Effector memory CD8-positive, alpha-beta T cell (primary cell): ENCODE measurements at regions not wholly inside any gene's neighbourhood (a gene's known extent, or its start where the extent isn't known, plus 50 kb on each side); places are given as distances from the start of the nearest gene placed in this dataset.

Experiments
- ATAC-seq: fragments of 150-1000 bp; cut with Tn5 transposase; replicated peaks from 2 replicates; pipeline ENCODE4 v1.10.0; 2021; ENCODE audit warnings: mild to moderate bottlenecking, moderate library complexity
- DNase-seq, 3 experiments: peaks; one replicate each; pipeline ENCODE4 v3.0.0; 2021
- H3K27ac Mint-ChIP-seq, 2 donors: one replicate each; pipeline ENCODE4 v1.8.0; 2022; ENCODE audit warnings: mild to moderate bottlenecking in 2 of 2, mixed read lengths in 2 of 2, moderate library complexity in 2 of 2
- H3K27me3 Mint-ChIP-seq, 2 donors: one replicate each; pipeline ENCODE4 v1.8.0; 2022; ENCODE audit warnings: mixed read lengths in 2 of 2
- H3K36me3 Mint-ChIP-seq: one replicate; pipeline ENCODE4 v1.8.0; 2022; ENCODE audit warnings: mild to moderate bottlenecking, moderate library complexity, mixed read lengths; ENCODE audit not compliant: insufficient read depth
- H3K4me1 Mint-ChIP-seq, 2 donors: one replicate each; pipeline ENCODE4 v1.8.0; 2022; ENCODE audit warnings: low read depth in 2 of 2, mixed read lengths in 2 of 2
- H3K4me3 Mint-ChIP-seq, 2 donors: one replicate each; pipeline ENCODE4 v1.8.0; 2022; ENCODE audit warnings: mild to moderate bottlenecking in 2 of 2, mixed read lengths in 2 of 2, moderate library complexity in 2 of 2
- H3K9me3 Mint-ChIP-seq, 2 donors: one replicate each; pipeline ENCODE4 v1.8.0; 2022; ENCODE audit warnings: mixed read lengths in 2 of 2

DNA sequence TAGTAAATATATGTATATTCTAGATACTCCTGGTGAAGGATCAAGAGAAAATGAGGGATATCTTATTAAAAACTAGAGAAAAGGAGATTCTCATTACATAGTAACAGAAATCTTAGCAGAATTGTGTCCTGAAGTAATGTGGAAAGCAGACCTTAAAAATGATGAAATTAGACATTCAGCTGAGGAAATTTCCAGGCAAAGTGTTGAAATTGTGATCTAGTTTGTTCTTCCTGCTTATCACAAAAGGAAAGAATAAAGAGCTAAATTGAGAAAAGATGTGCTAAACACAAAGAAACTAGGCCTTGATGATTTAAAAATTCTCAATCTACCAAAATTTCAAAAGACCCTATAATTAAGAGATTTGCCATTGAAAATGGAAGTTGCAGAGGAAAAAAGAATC lies 362.6 kb upstream of the PLSCR5 start:
- peaks cover 3 to 8% of the 10 kb centered on the region in 2 donors for H3K9me3 Mint-ChIP-seq
- H3K27me3 Mint-ChIP-seq = no peaks in the 10 kb centered on the region
- DNase-seq (no peak), ATAC-seq (no peak)
- H3K4me1 Mint-ChIP-seq = no peaks in the 10 kb centered on the region
- H3K36me3 Mint-ChIP-seq = no peaks in the 10 kb centered on the region
- no peak overlapping the region for H3K4me3 Mint-ChIP-seq
- no peak overlapping the region for H3K27ac Mint-ChIP-seq

GRCh38 chr3:146966124-146966523 lies 361.0 kb upstream of the PLSCR5 start:
- H3K36me3 Mint-ChIP-seq = no peaks in the 10 kb centered on the region
- ATAC-seq (no peak), DNase-seq (no peak)
- H3K27ac Mint-ChIP-seq = no peak overlapping the region
- peaks cover 3 to 8% of the 10 kb centered on the region in 2 donors for H3K9me3 Mint-ChIP-seq
- H3K4me1 Mint-ChIP-seq = no peaks in the 10 kb centered on the region
- H3K27me3 Mint-ChIP-seq = no peaks in the 10 kb centered on the region
- H3K4me3 Mint-ChIP-seq = no peak overlapping the region

DNA sequence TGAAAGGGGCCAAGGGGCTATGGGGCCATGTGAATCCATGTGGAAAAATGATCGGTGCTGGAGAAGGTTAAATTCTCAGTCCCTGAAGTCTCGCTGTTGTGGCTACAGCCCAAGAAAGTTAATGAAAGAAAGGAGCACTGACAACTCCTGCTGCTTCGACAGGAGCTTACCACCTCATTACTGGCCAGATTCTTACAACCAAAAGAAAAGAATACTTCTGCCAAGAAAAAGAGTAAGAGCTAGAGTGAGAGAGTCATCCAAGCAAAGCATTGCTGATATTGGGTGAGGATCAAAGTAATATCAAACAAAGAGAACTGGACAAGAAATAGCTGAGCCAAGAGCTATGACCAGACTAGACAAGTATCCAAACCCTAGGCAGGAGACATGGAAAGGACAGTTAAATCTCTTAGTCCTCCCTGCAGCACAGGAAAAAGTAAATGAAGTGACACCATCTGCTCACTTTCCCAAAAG lies 348.4 kb upstream of the PLSCR5 start:
- Mint-ChIP-seq H3K27me3 (no peaks in the 10 kb centered on the region), H3K36me3 (no peaks in the 10 kb centered on the region), H3K4me3 (no peak overlapping the region), H3K27ac (no peak overlapping the region), H3K9me3 (no peaks in the 10 kb centered on the region), H3K4me1 (no peaks in the 10 kb centered on the region)
- no peak for ATAC-seq
- no peak for DNase-seq

- Mint-ChIP-seq H3K27ac (no peak overlapping the region), H3K36me3 (no peaks in the 10 kb centered on the region), H3K4me1 (no peaks in the 10 kb centered on the region), H3K4me3 (no peak overlapping the region), H3K9me3 (peaks cover 0 to 2% of the 10 kb centered on the region in 2 donors), H3K27me3 (no peaks in the 10 kb centered on the region)
- DNase-seq = no peak
- ATAC-seq = no peak
These were observed 343.8 kb upstream of the PLSCR5 start for GRCh38 chr3:146948985-146949384.

DNA sequence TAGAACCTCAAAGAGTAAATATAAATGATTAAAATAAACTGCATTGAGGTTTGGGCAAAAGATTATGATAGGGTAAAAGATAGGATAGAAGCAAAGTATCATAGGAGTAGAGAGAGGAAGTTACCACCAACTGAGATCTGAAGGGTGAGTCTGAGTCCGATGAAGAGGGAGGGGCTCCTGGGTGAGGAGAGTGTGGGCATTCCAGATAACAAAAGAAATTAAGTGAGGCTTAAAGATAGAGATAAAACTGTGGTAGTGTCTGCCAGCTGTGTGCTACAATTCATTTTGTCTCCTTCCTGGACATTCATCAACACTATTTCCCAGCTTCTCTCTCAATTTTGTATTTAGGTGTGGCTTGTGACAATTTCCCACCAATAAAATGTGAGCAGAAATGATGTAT lies 343.0 kb upstream of the PLSCR5 start:
- ATAC-seq = no peak
- Mint-ChIP-seq H3K36me3 (no peaks in the 10 kb centered on the region), H3K27ac (no peak overlapping the region), H3K27me3 (no peaks in the 10 kb centered on the region), H3K4me1 (no peaks in the 10 kb centered on the region), H3K4me3 (no peak overlapping the region), H3K9me3 (peaks cover 2 to 8% of the 10 kb centered on the region in 2 donors)
- no peak for DNase-seq

- DNase-seq (no peak), ATAC-seq (no peak)
- H3K4me3 Mint-ChIP-seq = no peak overlapping the region
- no peak overlapping the region for H3K27ac Mint-ChIP-seq
- H3K36me3 Mint-ChIP-seq = no peaks in the 10 kb centered on the region
- H3K9me3 Mint-ChIP-seq = peaks cover 9 to 17% of the 10 kb centered on the region in 2 donors
- no peaks in the 10 kb centered on the region for H3K27me3 Mint-ChIP-seq
- H3K4me1 Mint-ChIP-seq = no peaks in the 10 kb centered on the region
These were observed 324.6 kb upstream of the PLSCR5 start for GRCh38 chr3:146929696-146930095.

DNA sequence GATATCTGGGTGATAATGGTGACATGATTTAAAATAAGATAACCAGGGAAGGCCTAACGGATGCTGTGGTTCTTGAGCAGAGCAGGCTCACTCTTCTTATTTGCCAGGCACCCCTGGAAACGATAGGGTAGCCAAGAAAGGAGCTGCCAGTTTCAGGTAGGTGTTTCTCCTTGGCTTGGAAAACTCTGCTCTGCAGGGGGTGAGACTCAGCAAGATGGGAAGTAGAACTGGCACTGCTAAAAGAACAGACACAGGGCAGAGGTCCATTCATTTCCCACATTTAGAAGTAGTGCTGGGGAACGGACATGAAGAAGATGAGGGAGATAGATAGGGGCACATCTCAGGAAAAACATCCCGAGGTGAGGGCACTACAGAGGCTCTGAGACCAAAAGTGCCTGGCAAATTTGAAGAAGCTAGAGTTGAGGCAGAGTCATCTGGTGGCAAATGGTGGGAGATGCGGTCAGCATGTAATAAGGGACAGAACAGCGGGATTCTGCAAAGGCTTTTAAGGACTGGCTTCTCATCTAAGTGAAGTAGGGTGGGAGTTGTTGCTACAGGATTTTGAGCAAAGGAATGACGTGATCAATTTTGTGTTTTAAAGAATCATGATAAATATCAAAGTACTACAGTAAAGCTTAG lies 323.4 kb upstream of the PLSCR5 start:
- Mint-ChIP-seq H3K27ac (no peak overlapping the region), H3K36me3 (no peaks in the 10 kb centered on the region), H3K4me1 (no peaks in the 10 kb centered on the region), H3K27me3 (no peaks in the 10 kb centered on the region), H3K4me3 (no peak overlapping the region), H3K9me3 (peaks cover 9 to 17% of the 10 kb centered on the region in 2 donors)
- no peak for DNase-seq
- no peak for ATAC-seq

DNA sequence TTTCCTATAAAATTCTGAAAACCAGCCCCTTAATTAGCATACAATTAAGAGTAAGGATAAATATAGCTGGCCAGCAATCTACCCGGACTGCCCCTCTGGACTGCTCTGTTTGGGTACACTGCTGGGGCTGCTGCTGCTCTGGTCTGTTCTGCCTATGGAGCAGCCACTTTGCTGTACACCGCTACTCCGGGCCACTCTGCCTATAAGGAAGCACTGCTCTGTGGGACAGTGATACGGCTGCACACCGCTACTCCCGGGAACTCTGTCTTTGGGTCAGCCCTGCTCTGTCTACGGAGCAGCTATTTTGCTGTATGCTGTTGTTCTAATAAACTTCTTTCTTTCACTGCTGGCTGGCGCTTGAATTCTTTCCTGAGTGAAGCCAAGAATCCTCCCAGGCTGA lies 316.5 kb upstream of the PLSCR5 start:
- H3K27ac Mint-ChIP-seq = no peak overlapping the region
- H3K27me3 Mint-ChIP-seq = no peaks in the 10 kb centered on the region
- H3K4me1 Mint-ChIP-seq = no peaks in the 10 kb centered on the region
- peaks cover 4 to 13% of the 10 kb centered on the region in 2 donors for H3K9me3 Mint-ChIP-seq
- no peak overlapping the region for H3K4me3 Mint-ChIP-seq
- no peaks in the 10 kb centered on the region for H3K36me3 Mint-ChIP-seq
- ATAC-seq (no peak), DNase-seq (no peak)

GRCh38 chr3:146914409-146914808 lies 309.3 kb upstream of the PLSCR5 start:
- Mint-ChIP-seq H3K27ac (no peak overlapping the region), H3K4me3 (no peak overlapping the region), H3K9me3 (peaks cover 5 to 14% of the 10 kb centered on the region in 2 donors), H3K4me1 (no peaks in the 10 kb centered on the region), H3K27me3 (no peaks in the 10 kb centered on the region), H3K36me3 (no peaks in the 10 kb centered on the region)
- DNase-seq (no peak), ATAC-seq (no peak)

DNA sequence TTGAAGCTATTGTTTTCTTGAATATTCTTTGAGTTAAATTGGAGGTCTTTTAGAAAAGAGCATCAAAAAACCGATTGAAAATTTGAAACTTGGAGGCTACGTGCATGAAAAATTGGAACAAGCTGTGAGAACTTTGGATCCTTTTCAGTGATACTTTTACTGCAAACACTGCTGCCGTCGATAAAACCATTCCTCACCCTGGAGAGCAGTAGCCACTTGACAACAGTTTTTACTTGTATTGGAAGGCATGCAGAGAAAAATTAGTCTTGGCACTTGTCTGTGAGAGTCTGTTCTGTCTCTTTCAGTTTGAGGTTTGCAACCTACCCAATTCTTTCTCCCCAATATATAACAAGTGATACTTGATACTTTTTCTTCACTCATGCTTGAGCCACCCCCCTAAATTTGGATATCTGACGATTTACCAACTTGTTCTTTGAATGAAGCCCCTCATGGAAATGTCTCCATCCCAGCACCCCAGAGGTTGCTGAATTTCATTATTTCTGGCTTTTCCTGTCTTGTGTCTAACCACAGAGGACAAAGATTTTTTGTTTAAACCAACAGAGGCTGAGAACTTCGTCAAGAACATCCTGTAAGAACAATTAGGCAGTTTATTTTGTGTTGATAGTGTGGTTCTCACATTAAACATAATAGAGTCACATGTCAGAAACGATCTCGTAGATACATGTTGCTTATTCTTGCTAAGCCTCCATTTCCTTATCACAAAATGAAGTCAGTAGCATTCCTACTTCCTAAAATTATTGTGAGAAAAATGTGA lies 307.3 kb upstream of the PLSCR5 start:
- no peaks in the 10 kb centered on the region for H3K4me1 Mint-ChIP-seq

DNA sequence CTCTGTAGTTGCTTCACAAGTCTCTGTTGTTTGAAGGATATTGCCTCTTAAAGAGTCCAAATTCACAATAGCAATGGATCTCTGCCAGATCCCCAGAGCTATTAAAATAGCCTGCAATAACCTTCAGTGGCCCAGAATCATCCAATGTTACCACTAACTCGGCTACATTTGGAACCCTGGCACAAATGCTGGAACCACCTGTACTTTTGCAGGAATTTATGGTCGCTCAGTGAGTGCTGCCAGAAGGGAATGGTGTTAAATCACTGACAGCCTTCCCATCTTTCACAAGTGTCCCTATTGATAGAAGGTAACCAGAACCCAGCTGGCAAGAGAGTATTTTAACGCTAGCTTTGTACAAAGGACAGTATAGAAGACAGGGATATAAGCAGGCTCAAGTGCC lies 298.8 kb upstream of the PLSCR5 start:
- Mint-ChIP-seq H3K36me3 (no peaks in the 10 kb centered on the region), H3K4me3 (no peak overlapping the region), H3K9me3 (peaks cover 0 to 7% of the 10 kb centered on the region in 2 donors), H3K27me3 (no peaks in the 10 kb centered on the region), H3K4me1 (no peaks in the 10 kb centered on the region), H3K27ac (no peak overlapping the region)
- ATAC-seq (no peak), DNase-seq (no peak)

More for the DNA sequence above, 307.3 kb upstream of the PLSCR5 start:
- no peak for DNase-seq
- Mint-ChIP-seq H3K4me3 (no peak overlapping the region), H3K27ac (no peak overlapping the region), H3K9me3 (peaks cover 3 to 8% of the 10 kb centered on the region in 2 donors), H3K27me3 (no peaks in the 10 kb centered on the region), H3K36me3 (no peaks in the 10 kb centered on the region)
- ATAC-seq = no peak

GRCh38 chr3:146899171-146899570 lies 294.0 kb upstream of the PLSCR5 start:
- H3K27me3 Mint-ChIP-seq = no peaks in the 10 kb centered on the region

GRCh38 chr3:146896711-146897110 lies 291.6 kb upstream of the PLSCR5 start:
- no peak for DNase-seq
- ATAC-seq = no peak
- peaks cover 0 to 2% of the 10 kb centered on the region in 2 donors for H3K9me3 Mint-ChIP-seq
- H3K27me3 Mint-ChIP-seq = no peaks in the 10 kb centered on the region
- H3K4me1 Mint-ChIP-seq = no peaks in the 10 kb centered on the region
- H3K27ac Mint-ChIP-seq = no peak overlapping the region
- H3K4me3 Mint-ChIP-seq = no peak overlapping the region
- no peaks in the 10 kb centered on the region for H3K36me3 Mint-ChIP-seq

More at GRCh38 chr3:146899171-146899570, 294.0 kb upstream of the PLSCR5 start:
- ATAC-seq (no peak), DNase-seq (no peak)
- no peak overlapping the region for H3K4me3 Mint-ChIP-seq
- H3K36me3 Mint-ChIP-seq = no peaks in the 10 kb centered on the region
- peaks cover 0 to 2% of the 10 kb centered on the region in 2 donors for H3K9me3 Mint-ChIP-seq
- H3K27ac Mint-ChIP-seq = no peak overlapping the region
- H3K4me1 Mint-ChIP-seq = no peaks in the 10 kb centered on the region
